GM18909 (cell line): ENCODE measurements at regions not wholly inside any gene's neighbourhood (a gene's known extent, or its start where the extent isn't known, plus 50 kb on each side); places are given as distances from the start of the nearest gene placed in this dataset.

Experiments used
- ATAC-seq: cut with Tn5 transposase; IDR thresholded peaks from one replicate; pipeline ENCODE4 v1.9.1; 2021; ENCODE audit warnings: mild to moderate bottlenecking; ENCODE audit not compliant: unreplicated experiment, poor library complexity

DNA sequence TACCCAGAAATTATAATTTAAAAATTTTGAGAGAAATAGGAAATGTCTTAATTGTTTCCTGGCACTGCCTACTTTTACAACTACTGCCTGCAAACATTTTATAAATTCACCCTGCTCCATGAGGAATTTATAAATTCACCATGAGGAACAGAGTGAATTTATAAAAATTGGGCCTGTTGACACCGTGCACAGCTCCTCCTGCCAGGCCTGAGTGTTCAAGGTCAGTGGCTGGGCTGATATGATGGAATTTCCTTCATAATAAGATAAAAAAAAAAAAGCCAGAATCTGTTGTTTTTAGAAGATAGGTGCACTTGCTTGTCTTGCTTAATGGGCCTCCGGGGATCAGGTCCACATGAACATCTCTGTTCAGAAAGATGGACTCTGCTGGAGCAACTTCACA, 151.7 kb upstream of the RASGEF1B start:
- ATAC-seq = no peak

DNA sequence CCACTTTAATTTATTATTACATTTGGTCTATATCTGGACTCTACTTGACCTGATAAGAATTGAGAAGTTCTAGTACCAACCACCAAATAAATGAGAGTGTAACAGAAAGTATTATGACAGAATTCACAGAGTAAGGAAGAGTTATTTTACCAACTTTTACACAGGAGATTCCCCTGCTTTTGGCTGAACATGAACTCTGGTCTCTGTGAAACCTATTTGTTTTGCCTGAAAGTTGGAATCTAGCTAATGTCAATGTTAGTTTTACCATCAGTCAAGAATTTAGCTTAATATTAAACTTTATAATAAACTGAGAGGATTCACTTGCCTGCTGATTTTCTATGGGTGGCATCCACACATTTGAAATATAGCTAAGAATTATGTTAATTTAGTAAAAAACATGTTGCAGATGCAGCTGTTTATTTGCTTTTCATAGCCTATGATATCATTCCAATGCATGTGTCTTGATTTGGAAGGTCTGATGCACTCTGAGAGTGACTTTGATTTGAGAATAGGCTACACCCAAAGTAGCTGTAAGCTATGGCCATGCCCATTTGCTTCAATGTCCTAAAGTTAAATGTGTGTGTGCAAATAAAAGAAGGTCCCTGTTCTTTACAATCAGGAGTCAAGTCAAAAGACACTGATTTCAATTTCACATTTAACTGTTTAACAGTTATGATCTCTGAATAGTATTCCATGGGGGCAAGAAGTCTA, 150.9 kb upstream of the RASGEF1B start:
- no peak for ATAC-seq

GRCh38 chr4:81622028-81622427, 150.3 kb upstream of the RASGEF1B start:
- no peak for ATAC-seq

GRCh38 chr4:81621490-81621889, 149.8 kb upstream of the RASGEF1B start:
- peak; percentile 46 for ATAC-seq

GRCh38 chr4:81620442-81620841, 148.7 kb upstream of the RASGEF1B start:
- ATAC-seq = no peak

DNA sequence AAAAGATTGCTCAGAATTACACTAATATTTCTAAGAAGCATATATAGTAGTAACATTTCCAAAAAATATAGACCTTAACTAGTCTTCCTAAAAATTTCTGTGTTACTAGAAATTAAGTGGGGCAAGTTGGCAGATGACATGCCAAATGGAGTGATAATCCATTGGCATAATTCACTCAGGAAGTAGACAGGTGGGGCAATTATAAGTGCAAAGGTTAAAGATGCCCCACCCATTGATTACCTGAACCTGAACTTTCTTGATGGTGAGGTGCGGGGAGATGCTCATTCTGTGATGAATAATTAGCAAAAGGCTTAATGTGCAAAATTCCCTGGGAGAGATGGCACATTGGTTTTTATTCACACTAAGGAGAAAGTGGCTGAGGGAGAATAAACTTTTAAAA, 145.8 kb upstream of the RASGEF1B start:
- no peak for ATAC-seq

- ATAC-seq = no peak
Observed at GRCh38 chr4:81611221-81611620, 139.5 kb upstream of the RASGEF1B start.

GRCh38 chr4:81609844-81610243, 138.1 kb upstream of the RASGEF1B start:
- no peak for ATAC-seq

- ATAC-seq = no peak
Observed at GRCh38 chr4:81607950-81608349, 136.2 kb upstream of the RASGEF1B start.

DNA sequence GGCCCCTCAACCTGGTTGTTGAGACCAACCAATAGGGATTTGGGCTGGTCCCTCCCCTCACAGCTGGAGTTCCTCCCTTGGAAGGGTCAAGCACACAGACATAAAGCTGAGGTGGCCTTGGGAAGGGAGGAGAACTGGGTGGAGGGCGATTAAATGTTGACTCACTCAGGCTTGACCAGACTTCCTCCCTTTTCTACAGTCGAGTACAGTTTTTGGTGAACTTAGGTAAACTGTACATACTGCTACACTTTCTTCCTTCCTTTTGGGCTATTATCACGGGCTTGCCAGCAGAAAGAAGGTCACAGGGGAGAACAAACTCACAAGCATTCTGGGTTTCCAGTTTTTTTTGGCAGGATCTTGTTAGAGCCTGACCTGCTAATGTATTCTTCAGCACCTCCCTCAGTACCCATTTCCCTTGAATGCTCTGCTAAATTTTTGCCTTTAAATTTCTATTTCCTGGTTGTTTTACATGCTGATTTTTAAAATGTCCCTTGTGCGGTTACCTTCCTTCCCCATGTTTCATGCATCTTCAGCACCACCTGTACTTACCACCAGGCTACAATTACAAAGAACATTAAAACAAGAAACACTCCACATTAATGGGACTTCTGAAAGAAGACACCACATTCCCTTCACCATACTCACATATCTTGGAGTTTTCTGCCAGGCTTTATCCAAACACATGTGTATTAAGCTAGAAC, 135.2 kb upstream of the RASGEF1B start:
- ATAC-seq = no peak

DNA sequence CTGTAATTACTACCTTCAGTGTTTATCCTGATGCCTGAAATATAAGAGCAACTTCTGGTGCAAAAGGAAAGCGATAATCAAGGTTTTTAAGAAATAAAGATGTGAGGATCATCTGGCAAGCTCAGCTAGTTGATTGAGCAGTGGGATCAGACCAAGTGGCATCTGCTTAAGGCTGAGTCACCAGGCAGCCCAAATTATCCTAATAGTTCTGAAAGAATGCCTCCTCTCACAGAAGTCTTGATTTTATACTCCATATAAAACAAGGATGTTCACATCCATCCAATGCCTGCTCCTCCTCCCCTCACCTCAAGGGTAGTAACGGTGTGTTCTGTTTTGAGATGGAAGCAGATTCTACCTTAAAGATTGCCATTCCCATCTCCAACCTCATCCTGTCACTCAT, 134.5 kb upstream of the RASGEF1B start:
- no peak for ATAC-seq

GRCh38 chr4:81605271-81605670, 133.6 kb upstream of the RASGEF1B start:
- no peak for ATAC-seq

GRCh38 chr4:81604683-81605218, 133.0 kb upstream of the RASGEF1B start:
- no peak for ATAC-seq

DNA sequence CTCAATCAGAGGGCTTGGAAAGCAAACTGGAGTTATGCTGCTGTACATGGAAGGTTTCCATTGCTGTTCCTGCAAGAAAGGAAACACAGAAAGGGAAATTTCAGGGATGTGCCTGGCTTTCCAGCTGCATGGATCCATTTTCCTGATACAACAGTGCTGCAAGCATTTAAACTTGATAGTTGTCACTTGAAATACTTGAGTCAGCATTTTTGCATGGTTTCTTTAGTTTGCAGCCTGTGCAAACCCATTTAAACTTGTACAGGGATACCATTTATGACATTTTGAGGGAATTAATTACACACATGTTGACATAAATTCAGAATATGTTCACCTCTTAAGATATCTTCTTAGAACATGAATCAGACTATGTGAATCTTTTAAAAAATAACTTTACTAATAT, 131.1 kb upstream of the RASGEF1B start:
- no peak for ATAC-seq

- ATAC-seq = no peak
Observed at GRCh38 chr4:81601358-81601694, 129.6 kb upstream of the RASGEF1B start.

DNA sequence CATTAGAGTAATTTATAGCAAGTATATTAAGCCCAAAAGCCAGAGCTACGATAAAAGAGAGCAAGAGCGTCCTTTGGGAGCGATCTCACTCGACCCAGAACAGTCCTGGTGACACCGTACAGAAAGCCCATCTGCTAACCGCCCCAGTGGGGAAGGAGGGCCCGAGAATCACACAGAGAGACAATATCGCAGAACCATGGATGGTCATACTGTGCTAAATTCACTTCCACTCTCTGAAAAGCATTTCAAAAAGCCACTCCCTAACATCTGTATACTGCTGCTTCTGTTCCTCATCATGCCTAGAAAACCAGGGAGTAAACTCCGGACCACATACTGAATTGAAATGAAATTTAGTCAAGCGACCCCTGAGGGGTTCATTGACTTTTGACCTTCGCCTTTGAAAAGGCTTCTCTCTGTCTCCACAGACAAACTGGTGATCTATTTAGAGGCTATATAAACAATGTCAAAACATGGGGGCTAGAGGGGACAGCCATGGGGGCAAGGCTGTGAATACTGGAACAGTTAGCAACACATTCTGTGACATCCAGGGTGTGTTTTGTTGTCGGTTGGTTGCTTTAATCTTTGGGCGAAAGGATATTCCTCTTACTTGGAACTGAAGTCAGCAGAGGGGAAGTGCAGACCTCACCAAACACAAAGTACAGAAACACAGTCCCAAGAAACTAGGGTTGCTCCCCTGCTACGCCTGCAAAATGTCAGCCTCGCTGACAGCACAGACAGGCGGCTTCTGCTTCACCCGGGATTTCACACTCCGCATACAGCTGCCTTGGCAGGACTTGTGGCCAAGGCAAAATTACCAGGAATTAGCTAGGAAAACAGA, 129.0 kb upstream of the RASGEF1B start:
- no peak for ATAC-seq

- no peak for ATAC-seq
Observed at GRCh38 chr4:81599742-81600380, 128.2 kb upstream of the RASGEF1B start.

DNA sequence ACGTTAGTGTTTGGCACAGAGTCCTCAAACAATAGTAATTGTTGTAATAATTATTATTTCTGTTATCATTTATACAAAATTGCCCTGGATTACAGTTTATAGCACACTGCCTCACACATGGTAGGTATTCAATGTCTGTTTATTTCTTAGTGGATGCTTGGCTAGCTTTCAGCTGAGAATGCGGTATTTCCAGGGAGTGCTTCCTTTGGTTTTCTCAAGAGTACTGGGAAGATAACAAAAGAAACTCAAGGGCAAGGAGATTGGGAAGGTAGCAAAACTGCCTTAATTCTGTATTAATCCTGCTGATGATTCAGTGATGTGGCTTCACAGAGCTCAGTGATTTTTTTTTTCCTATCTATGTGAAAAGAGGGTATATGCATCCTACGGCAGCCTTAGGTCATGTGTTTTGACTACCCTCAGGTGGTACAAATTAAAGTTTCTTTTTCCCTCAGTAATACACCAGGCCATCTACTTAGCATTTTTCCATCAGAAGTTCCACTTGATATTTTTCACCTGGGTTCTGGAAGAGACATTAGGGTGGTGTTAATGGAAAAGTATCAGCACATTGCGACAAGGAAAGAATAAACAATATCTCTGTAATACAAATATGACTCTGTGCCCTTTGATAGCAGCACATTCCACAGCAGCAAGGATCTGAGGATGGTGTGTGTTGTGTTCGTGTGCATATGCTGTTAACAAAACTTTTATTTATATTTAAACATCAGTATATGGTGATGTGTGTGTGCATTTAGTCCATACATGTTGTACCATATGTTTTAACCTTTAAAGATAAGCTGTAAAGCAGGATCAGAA, 124.3 kb upstream of the RASGEF1B start:
- no peak for ATAC-seq

- ATAC-seq = no peak
Observed at GRCh38 chr4:81595287-81595686, 123.6 kb upstream of the RASGEF1B start.
